Sigmoid colon (tissue), 4 donors: ENCODE measurements at regions not wholly inside any gene's neighbourhood (a gene's known extent, or its start where the extent isn't known, plus 50 kb on each side); places are given as distances from the start of the nearest gene placed in this dataset.

Experiments used
- CTCF ChIP-seq, 4 experiments: fragments of 450-650 bp in 3 of 4; fragments of 200-600 bp in 1 of 4; IDR thresholded peaks; one replicate each; pipeline ENCODE4 v1.5.1; 2016 to 2019; ENCODE audit warnings: antibody characterized with exemption in 4 of 4, mild to moderate bottlenecking in 3 of 4, moderate library complexity in 2 of 4
- EP300 ChIP-seq, 4 donors: sonication (generic); formaldehyde crosslinking; IDR thresholded peaks; one replicate each; pipeline ENCODE4 v1.6.1; 2017; ENCODE audit warnings: antibody characterized with exemption in 4 of 4
- POLR2AphosphoS5 ChIP-seq, 4 donors: sonication (generic); formaldehyde crosslinking; IDR thresholded peaks; one replicate each; pipeline ENCODE4 v1.6.1; 2017; ENCODE audit warnings: antibody characterized with exemption in 4 of 4

- no peak for TF ChIP-seq CTCF (IDR thresholded peaks at IDR 0.05)
- TF ChIP-seq POLR2AphosphoS5 (IDR thresholded peaks at IDR 0.05) = no peak
- no peak for TF ChIP-seq EP300 (IDR thresholded peaks at IDR 0.05)
These were observed 560.7 kb downstream of the KCNJ18 start for GRCh38 chr17:22253007-22253406.
